ENCODE measurements at regions not wholly inside any gene's neighbourhood (a gene's known extent, or its start where the extent isn't known, plus 50 kb on each side); places are given as distances from the start of the nearest gene placed in this dataset.

GRCh38 chr2:129300456-129300855, 679.0 kb upstream of the RAB6C start:
- no peak for DNase-seq

- no peak for DNase-seq
Measured at GRCh38 chr2:129301431-129301913, 678.0 kb upstream of the RAB6C start.

- no peak for DNase-seq
Measured at GRCh38 chr2:129302106-129302505, 677.4 kb upstream of the RAB6C start.

- DNase-seq: no peak
Measured at GRCh38 chr2:129302561-129303183, 676.8 kb upstream of the RAB6C start.

- no peak for DNase-seq
Measured at GRCh38 chr2:129314120-129314519, 665.3 kb upstream of the RAB6C start.

- DNase-seq: no peak
Measured at GRCh38 chr2:129318581-129319421, 660.7 kb upstream of the RAB6C start.

- no peak for DNase-seq
Measured at GRCh38 chr2:129319422-129319717, 660.1 kb upstream of the RAB6C start.

- DNase-seq: no peak
Measured at GRCh38 chr2:129320288-129320687, 659.2 kb upstream of the RAB6C start.

GRCh38 chr2:129324349-129324748, 655.1 kb upstream of the RAB6C start:
- no peak for DNase-seq

- DNase-seq: no peak
Measured at GRCh38 chr2:129325151-129325550, 654.3 kb upstream of the RAB6C start.

- no peak for DNase-seq
Measured at GRCh38 chr2:129329574-129329973, 649.9 kb upstream of the RAB6C start.

GRCh38 chr2:129330504-129330903, 649.0 kb upstream of the RAB6C start:
- no peak for DNase-seq

GRCh38 chr2:129331638-129332037, 647.8 kb upstream of the RAB6C start:
- no peak for DNase-seq

- no peak for DNase-seq
Measured at GRCh38 chr2:129334128-129334527, 645.3 kb upstream of the RAB6C start.

- no peak for DNase-seq
Measured at GRCh38 chr2:129334696-129335410, 644.6 kb upstream of the RAB6C start.

- no peak for DNase-seq
Measured at GRCh38 chr2:129336276-129336675, 643.2 kb upstream of the RAB6C start.

GRCh38 chr2:129337076-129337475, 642.4 kb upstream of the RAB6C start:
- no peak for DNase-seq

GRCh38 chr2:129345540-129345939, 633.9 kb upstream of the RAB6C start:
- DNase-seq: no peak

GRCh38 chr2:129347486-129348217, 631.8 kb upstream of the RAB6C start:
- no peak for DNase-seq

- no peak for DNase-seq
Measured at GRCh38 chr2:129354631-129355030, 624.8 kb upstream of the RAB6C start.

GRCh38 chr2:129361688-129362087, 617.8 kb upstream of the RAB6C start:
- no peak for DNase-seq

- DNase-seq: no peak
Measured at GRCh38 chr2:129366263-129366662, 613.2 kb upstream of the RAB6C start.

GRCh38 chr2:129367107-129367506, 612.4 kb upstream of the RAB6C start:
- DNase-seq: no peak

Measured in NCI-H1417 treated with DMSO at 0.1 percent for 48 hours (cell line).